ENCODE measurements at regions not wholly inside any gene's neighbourhood (a gene's known extent, or its start where the extent isn't known, plus 50 kb on each side); places are given as distances from the start of the nearest gene placed in this dataset.
"Not testable (repeated sequence)": the region's sequence is repeated elsewhere in the genome, so short reads cannot be mapped to it uniquely, and the experiment has no call there.

- H3K9me3 ChIP-seq (ENCODE audit: control insufficient read depth in 4 of 4, low read length in 3 of 4); H3K36me3 ChIP-seq (ENCODE audit: control insufficient read depth in 4 of 4, insufficient read depth in 3 of 4, low read depth in 1 of 4, low read length in 3 of 4); DNase-seq (ENCODE audit: low spot score); H3K4me1 ChIP-seq (ENCODE audit: control insufficient read depth in 4 of 4, insufficient read depth in 4 of 4, low read length in 3 of 4); H3K9ac ChIP-seq (ENCODE audit: low read depth in 1 of 2, low read length in 2 of 2); H3K27me3 ChIP-seq (ENCODE audit: control insufficient read depth in 4 of 4, insufficient read depth in 4 of 4, low read length in 3 of 4); H3K27ac ChIP-seq (ENCODE audit: low read depth in 1 of 2, low read length in 2 of 2); H3K4me3 ChIP-seq (ENCODE audit: low read depth in 1 of 3, low read length in 3 of 3): not testable (repeated sequence)
- 90% methylated on average over 21 of the region's 32 CpGs for WGBS
Observed at GRCh38 chr5:88615767-88616166, 267.2 kb downstream of the MEF2C start.

GRCh38 chr5:88613051-88613450, 269.9 kb downstream of the MEF2C start:
- TF ChIP-seq FOXA1 (IDR thresholded peaks at IDR 0.05) (no peak), JUND (IDR thresholded peaks at IDR 0.05) (no peak), HNF4A (conservative IDR thresholded peaks at IDR 0.05) (no peak), ATF3 (IDR thresholded peaks at IDR 0.05) (no peak), ZBTB33 (IDR thresholded peaks at IDR 0.05) (no peak), NR2F2 (IDR thresholded peaks at IDR 0.05) (no peak), HNF4G (IDR thresholded peaks at IDR 0.05) (no peak), TAF1 (conservative IDR thresholded peaks at IDR 0.05) (no peak), YY1 (IDR thresholded peaks at IDR 0.05) (no peak), RXRA (IDR thresholded peaks at IDR 0.05) (no peak), REST (IDR thresholded peaks at IDR 0.05) (no peak), RAD21 (IDR thresholded peaks at IDR 0.05) (no peak)
- no peak for DNase-seq (ENCODE audit: low spot score)

GRCh38 chr5:88610586-88610985, 272.4 kb downstream of the MEF2C start:
- Histone ChIP-seq H3K27ac (ENCODE audit: low read depth in 1 of 2, low read length in 2 of 2) (no peak overlapping the region), H3K9me3 (ENCODE audit: control insufficient read depth in 4 of 4, low read length in 3 of 4) (peaks cover 0 to 9% (median 0%) of the 10 kb centered on the region in 4 donors), H3K4me3 (ENCODE audit: low read depth in 1 of 3, low read length in 3 of 3) (no peak overlapping the region), H3K9ac (ENCODE audit: low read depth in 1 of 2, low read length in 2 of 2) (no peak overlapping the region), H3K27me3 (ENCODE audit: control insufficient read depth in 4 of 4, insufficient read depth in 4 of 4, low read length in 3 of 4) (peaks cover 0 to 3% (median 0%) of the 10 kb centered on the region in 4 donors), H3K36me3 (ENCODE audit: control insufficient read depth in 4 of 4, insufficient read depth in 3 of 4, low read depth in 1 of 4, low read length in 3 of 4) (no peaks in the 10 kb centered on the region), H3K4me1 (ENCODE audit: control insufficient read depth in 4 of 4, insufficient read depth in 4 of 4, low read length in 3 of 4) (no peaks in the 10 kb centered on the region)
- TF ChIP-seq YY1 (IDR thresholded peaks at IDR 0.05) (no peak), TAF1 (conservative IDR thresholded peaks at IDR 0.05) (no peak), HNF4A (conservative IDR thresholded peaks at IDR 0.05) (no peak), RAD21 (IDR thresholded peaks at IDR 0.05) (no peak), EGR1 (IDR thresholded peaks at IDR 0.05; ENCODE audit: low read depth in 2 of 2) (no peak)
- WGBS: 70% methylated on average over 3 of the region's 3 CpGs
- DNase-seq (ENCODE audit: low spot score): no peak

More at GRCh38 chr5:88613051-88613450, 269.9 kb downstream of the MEF2C start:
- Histone ChIP-seq H3K27ac (ENCODE audit: low read depth in 1 of 2, low read length in 2 of 2) (no peak overlapping the region), H3K27me3 (ENCODE audit: control insufficient read depth in 4 of 4, insufficient read depth in 4 of 4, low read length in 3 of 4) (peaks cover 0 to under 1% (median 0%) of the 10 kb centered on the region in 4 donors), H3K9ac (ENCODE audit: low read depth in 1 of 2, low read length in 2 of 2) (no peak overlapping the region), H3K9me3 (ENCODE audit: control insufficient read depth in 4 of 4, low read length in 3 of 4) (peaks cover 0 to 9% (median under 1%) of the 10 kb centered on the region in 4 donors), H3K4me1 (ENCODE audit: control insufficient read depth in 4 of 4, insufficient read depth in 4 of 4, low read length in 3 of 4) (no peaks in the 10 kb centered on the region), H3K4me3 (ENCODE audit: low read depth in 1 of 3, low read length in 3 of 3) (no peak overlapping the region), H3K36me3 (ENCODE audit: control insufficient read depth in 4 of 4, insufficient read depth in 3 of 4, low read depth in 1 of 4, low read length in 3 of 4) (no peaks in the 10 kb centered on the region)
